HG02571 (cell line): ENCODE measurements at regions not wholly inside any gene's neighbourhood (a gene's known extent, or its start where the extent isn't known, plus 50 kb on each side); places are given as distances from the start of the nearest gene placed in this dataset.
"Not testable (repeated sequence)": the region's sequence is repeated elsewhere in the genome, so short reads cannot be mapped to it uniquely, and the experiment has no call there.

Experiments used
- ATAC-seq: cut with Tn5 transposase; IDR thresholded peaks from one replicate; pipeline ENCODE4 v1.9.1; 2021; ENCODE audit warnings: mild to moderate bottlenecking, moderate library complexity; ENCODE audit not compliant: unreplicated experiment

DNA sequence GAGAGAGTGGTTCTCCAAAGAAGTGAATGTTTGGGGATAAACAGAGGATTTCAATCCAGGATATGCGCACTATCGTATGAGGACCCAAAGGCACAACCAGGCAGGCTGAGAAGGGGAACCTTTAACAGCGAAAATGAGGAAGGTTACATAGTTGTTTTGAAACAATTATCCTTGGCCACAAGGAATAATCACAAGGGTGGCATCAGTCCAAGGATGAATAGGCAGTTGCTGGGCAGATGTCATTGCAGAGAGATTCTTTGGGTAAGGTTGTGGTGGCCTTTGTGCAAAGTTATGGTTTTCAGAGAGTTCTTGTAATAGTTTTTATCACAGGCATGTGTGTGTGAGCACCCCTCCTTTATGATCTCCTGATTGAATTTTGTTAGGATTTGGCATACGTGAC is 58.9 kb upstream of the NBPF20 start:
- ATAC-seq = not testable (repeated sequence)

DNA sequence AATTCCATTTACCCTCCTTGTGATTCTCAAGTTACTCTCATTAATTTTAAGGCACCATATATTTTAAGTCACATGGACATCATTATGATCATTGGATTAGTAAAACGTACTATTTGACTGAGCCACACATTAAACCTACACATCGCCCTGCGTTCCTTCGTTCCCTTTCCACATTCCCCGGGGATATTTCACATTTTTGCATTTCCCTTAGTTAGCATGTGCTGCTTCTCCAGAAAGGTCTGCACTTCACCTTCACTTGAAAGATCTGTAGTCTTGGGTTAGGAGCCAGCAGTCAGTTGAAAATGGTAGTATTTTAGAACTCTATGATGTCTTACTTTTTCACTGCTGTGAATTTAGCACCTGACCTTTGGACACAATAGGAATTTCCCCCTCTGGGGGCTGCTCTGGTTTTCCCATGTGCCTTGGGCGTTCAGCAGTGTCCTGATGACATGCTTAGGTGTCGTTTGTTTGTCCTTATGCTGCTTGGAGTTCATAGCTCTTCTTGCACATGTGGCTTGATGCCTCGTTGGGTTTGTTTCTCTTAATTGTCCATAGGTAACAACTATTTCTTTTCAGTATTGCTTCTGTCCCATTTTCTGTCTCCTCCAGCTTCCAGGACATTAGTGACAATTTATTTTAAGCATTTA is 56.9 kb upstream of the NBPF20 start:
- ATAC-seq = not testable (repeated sequence)

DNA sequence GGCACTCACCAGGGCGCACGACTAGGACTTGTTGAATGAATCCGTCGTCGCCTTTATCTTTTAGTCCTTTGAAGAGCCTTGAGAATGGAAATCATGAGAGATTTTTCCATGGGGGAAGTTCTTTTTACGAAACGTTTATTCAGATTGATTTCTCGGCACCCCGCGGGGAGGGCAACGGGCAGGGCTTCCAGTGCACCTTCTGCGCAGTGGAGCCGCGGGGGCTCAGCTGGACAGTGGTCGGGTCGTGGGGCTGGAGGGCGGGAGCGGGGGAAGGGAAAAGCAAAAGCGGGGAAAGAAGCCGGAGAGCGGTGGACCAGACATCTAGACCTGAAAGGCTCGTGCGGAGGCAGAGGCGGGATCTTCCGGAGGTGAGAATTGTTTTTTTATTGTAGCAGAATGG is 50.6 kb upstream of the NBPF20 start:
- ATAC-seq = not testable (repeated sequence)

DNA sequence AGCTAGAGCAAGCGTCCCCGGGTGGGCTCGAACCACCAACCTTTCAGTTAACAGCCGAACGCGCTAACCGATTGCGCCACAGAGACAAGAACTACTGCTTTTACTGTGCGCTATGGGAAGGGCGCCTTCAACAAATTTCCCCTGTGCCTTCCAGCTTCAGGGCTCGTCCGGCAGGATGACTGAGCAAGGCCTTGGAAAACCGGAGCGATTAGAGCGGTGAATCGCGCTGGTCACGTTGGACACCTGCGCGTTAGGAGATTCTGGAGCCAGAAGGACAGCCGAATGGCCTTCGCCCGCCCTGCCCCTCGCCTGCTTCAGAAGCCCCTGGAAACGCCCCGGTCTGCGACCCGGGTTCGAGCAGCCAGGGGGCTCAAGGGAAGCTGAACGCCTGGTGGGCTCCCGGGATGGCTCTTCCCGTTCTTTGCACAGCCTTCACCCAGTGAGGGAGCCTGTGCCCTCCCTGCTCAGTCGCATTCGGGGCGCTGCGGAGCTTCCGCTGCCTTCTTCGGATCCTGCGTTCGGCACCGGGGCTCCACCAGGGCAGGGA is 50.0 kb upstream of the NBPF20 start:
- ATAC-seq = not testable (repeated sequence)
